ENCODE measurements at regions not wholly inside any gene's neighbourhood (a gene's known extent, or its start where the extent isn't known, plus 50 kb on each side); places are given as distances from the start of the nearest gene placed in this dataset.

DNA sequence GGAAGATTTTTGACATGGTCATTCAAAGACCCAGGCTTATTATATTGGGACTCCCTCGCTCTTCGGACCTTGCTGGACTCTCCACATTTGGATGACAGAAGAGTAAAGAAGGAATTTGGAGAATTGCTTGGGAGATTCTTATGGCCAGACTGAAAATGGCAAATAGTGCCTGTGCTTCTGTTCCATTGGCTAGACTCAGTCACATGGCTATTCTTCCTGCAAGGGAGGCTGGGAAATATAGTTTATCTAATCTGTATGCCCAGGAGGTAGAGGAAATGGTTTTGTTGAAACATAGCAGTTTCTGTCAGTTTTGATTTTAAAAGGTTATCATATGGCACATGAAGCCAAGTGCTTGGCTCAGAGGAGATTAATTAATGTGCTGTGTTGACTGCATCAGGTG lies 286.6 kb upstream of the JAG1 start (continued):
- TF ChIP-seq ZNF462 (CRISPR knock-in tag; IDR thresholded peaks at IDR 0.05) = no peak
- TF ChIP-seq EZH2phosphoT487 (IDR thresholded peaks at IDR 0.05; ENCODE audit: unreplicated experiment) = no peak
- TF ChIP-seq ETS1 (IDR thresholded peaks at IDR 0.05) = no peak
- TF ChIP-seq CREB1 (CRISPR knock-in tag; IDR thresholded peaks at IDR 0.05; ENCODE audit: low read depth) = no peak

DNA sequence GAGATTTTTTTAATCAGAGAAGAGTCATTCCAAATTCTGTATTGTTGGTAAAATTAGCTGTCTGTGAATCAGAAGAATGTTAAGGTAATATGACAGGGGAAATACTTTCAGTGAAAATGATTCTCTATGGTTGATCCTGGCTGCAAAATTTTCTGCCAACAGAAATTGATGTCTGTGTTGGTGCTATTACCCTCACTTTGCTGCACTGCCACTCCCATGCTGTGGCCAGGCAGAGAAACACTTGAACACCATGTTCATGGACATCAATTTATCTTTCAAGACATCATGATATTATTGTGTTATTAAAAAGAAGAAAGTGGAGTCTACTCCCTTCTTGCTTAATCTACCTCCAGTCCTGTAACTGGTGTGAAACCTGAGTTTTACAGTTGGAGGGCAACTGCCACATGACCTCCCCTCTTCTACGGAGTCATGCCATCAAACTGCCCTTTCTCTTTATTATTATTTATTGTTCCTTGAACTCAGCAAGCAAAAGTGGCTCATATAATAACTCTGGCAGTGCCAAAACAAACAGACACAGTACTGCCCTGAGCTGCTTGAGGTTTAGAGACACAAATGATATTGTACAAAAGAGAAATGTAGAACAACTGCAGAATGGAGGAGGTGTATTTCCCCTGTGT lies 288.0 kb upstream of the JAG1 start:
- H3K4me2 ChIP-seq = no peak overlapping the region
- TF ChIP-seq ZNF114 (CRISPR knock-in tag; IDR thresholded peaks at IDR 0.05) (no peak), STAT1 (IDR thresholded peaks at IDR 0.05; ENCODE audit: unreplicated experiment) (no peak), EZH2phosphoT487 (IDR thresholded peaks at IDR 0.05; ENCODE audit: unreplicated experiment) (no peak), ZNF331 (CRISPR knock-in tag; IDR thresholded peaks at IDR 0.05; ENCODE audit: low read depth) (no peak)
- TF ChIP-seq, protein P1, sequence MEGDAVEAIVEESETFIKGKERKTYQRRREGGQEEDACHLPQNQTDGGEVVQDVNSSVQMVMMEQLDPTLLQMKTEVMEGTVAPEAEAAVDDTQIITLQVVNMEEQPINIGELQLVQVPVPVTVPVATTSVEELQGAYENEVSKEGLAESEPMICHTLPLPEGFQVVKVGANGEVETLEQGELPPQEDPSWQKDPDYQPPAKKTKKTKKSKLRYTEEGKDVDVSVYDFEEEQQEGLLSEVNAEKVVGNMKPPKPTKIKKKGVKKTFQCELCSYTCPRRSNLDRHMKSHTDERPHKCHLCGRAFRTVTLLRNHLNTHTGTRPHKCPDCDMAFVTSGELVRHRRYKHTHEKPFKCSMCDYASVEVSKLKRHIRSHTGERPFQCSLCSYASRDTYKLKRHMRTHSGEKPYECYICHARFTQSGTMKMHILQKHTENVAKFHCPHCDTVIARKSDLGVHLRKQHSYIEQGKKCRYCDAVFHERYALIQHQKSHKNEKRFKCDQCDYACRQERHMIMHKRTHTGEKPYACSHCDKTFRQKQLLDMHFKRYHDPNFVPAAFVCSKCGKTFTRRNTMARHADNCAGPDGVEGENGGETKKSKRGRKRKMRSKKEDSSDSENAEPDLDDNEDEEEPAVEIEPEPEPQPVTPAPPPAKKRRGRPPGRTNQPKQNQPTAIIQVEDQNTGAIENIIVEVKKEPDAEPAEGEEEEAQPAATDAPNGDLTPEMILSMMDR (conservative IDR thresholded peaks at IDR 0.05; ENCODE audit: low read depth in 2 of 2) = no peak
- TF ChIP-seq, protein P2, sequence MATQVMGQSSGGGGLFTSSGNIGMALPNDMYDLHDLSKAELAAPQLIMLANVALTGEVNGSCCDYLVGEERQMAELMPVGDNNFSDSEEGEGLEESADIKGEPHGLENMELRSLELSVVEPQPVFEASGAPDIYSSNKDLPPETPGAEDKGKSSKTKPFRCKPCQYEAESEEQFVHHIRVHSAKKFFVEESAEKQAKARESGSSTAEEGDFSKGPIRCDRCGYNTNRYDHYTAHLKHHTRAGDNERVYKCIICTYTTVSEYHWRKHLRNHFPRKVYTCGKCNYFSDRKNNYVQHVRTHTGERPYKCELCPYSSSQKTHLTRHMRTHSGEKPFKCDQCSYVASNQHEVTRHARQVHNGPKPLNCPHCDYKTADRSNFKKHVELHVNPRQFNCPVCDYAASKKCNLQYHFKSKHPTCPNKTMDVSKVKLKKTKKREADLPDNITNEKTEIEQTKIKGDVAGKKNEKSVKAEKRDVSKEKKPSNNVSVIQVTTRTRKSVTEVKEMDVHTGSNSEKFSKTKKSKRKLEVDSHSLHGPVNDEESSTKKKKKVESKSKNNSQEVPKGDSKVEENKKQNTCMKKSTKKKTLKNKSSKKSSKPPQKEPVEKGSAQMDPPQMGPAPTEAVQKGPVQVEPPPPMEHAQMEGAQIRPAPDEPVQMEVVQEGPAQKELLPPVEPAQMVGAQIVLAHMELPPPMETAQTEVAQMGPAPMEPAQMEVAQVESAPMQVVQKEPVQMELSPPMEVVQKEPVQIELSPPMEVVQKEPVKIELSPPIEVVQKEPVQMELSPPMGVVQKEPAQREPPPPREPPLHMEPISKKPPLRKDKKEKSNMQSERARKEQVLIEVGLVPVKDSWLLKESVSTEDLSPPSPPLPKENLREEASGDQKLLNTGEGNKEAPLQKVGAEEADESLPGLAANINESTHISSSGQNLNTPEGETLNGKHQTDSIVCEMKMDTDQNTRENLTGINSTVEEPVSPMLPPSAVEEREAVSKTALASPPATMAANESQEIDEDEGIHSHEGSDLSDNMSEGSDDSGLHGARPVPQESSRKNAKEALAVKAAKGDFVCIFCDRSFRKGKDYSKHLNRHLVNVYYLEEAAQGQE (IDR thresholded peaks at IDR 0.05; ENCODE audit: unreplicated experiment) = no peak
- no peak overlapping the region for H3K27ac ChIP-seq (ENCODE audit: low read depth)
- no peaks in the 10 kb centered on the region for H3K4me1 ChIP-seq (ENCODE audit: insufficient read depth)
- no peak overlapping the region for H3K4me3 ChIP-seq
- H3K9me2 ChIP-seq (ENCODE audit: insufficient read depth) = peaks cover 11% of the 10 kb centered on the region
- DNase-seq (ENCODE audit: low spot score) = no peak
- H3K36me3 Mint-ChIP-seq (ENCODE audit: low read depth) = no peaks in the 10 kb centered on the region
- no peaks in the 10 kb centered on the region for H3K27me3 ChIP-seq (ENCODE audit: insufficient read depth)
- no peak overlapping the region for H3K4me3 Mint-ChIP-seq
- H2AFZ ChIP-seq = no peak overlapping the region
- no peaks in the 10 kb centered on the region for H3K36me3 ChIP-seq (ENCODE audit: insufficient read depth)
- no peaks in the 10 kb centered on the region for H3K9me3 Mint-ChIP-seq
- H4K20me1 ChIP-seq (replicated peaks; ENCODE audit: insufficient read depth) = no peaks in the 10 kb centered on the region
- peaks cover 2% of the 10 kb centered on the region for H3K27me3 Mint-ChIP-seq (ENCODE audit: insufficient read depth, low read depth, poor library complexity)
- no peaks in the 10 kb centered on the region for H3K79me2 ChIP-seq (replicated peaks; ENCODE audit: insufficient read depth)
- H3K27ac Mint-ChIP-seq = no peak overlapping the region
- H3K4me1 Mint-ChIP-seq = no peaks in the 10 kb centered on the region
- H3F3A ChIP-seq (replicated peaks; ENCODE audit: low read depth) = no peaks in the 10 kb centered on the region
- no peak for ATAC-seq

All from GM23338 (cell line).